UCSD-AML1 (cell line): ENCODE measurements at regions not wholly inside any gene's neighbourhood (a gene's known extent, or its start where the extent isn't known, plus 50 kb on each side); places are given as distances from the start of the nearest gene placed in this dataset.

Experiments used
- DNase-seq: peaks from one replicate; lab custom pipeline; 2025; ENCODE audit not compliant: unreplicated experiment; lab: John Stamatoyannopoulos, UW

GRCh38 chr6:8219352-8219943 lies 117.1 kb upstream of the EEF1E1 start:
- DNase-seq: no peak

GRCh38 chr6:8218861-8219260 lies 116.5 kb upstream of the EEF1E1 start:
- no peak for DNase-seq

- DNase-seq: no peak
Observed at GRCh38 chr6:8215631-8216030, 113.3 kb upstream of the EEF1E1 start.

GRCh38 chr6:8213995-8214394 lies 111.6 kb upstream of the EEF1E1 start:
- no peak for DNase-seq

- no peak for DNase-seq
Observed at GRCh38 chr6:8212720-8213434, 110.5 kb upstream of the EEF1E1 start.

GRCh38 chr6:8207869-8208191 lies 105.5 kb upstream of the EEF1E1 start:
- DNase-seq: no peak

- DNase-seq: no peak
Observed at GRCh38 chr6:8207191-8207868, 105.0 kb upstream of the EEF1E1 start.

GRCh38 chr6:8203337-8203736 lies 101.0 kb upstream of the EEF1E1 start:
- DNase-seq: no peak

- no peak for DNase-seq
Observed at GRCh38 chr6:8201679-8202078, 99.3 kb upstream of the EEF1E1 start.

GRCh38 chr6:8200255-8200654 lies 97.9 kb upstream of the EEF1E1 start:
- DNase-seq: no peak

GRCh38 chr6:8195714-8196102 lies 93.4 kb upstream of the EEF1E1 start:
- DNase-seq: no peak

- DNase-seq: no peak
Observed at GRCh38 chr6:8195040-8195713, 92.8 kb upstream of the EEF1E1 start.

GRCh38 chr6:8194490-8194889 lies 92.1 kb upstream of the EEF1E1 start:
- DNase-seq: no peak

- DNase-seq: no peak
Observed at GRCh38 chr6:8193541-8193940, 91.2 kb upstream of the EEF1E1 start.

- no peak for DNase-seq
Observed at GRCh38 chr6:8192597-8192996, 90.2 kb upstream of the EEF1E1 start.

- DNase-seq: no peak
Observed at GRCh38 chr6:8192067-8192466, 89.7 kb upstream of the EEF1E1 start.

GRCh38 chr6:8191629-8192028 lies 89.3 kb upstream of the EEF1E1 start:
- DNase-seq: no peak

- DNase-seq: no peak
Observed at GRCh38 chr6:8187209-8187608, 84.9 kb upstream of the EEF1E1 start.

GRCh38 chr6:8182902-8183665 lies 80.7 kb upstream of the EEF1E1 start:
- DNase-seq: peak; percentile 25

- peak; percentile 25 for DNase-seq
Observed at GRCh38 chr6:8181951-8182845, 79.8 kb upstream of the EEF1E1 start.
